HPDE6-E6E7 (cell line): ENCODE measurements at regions not wholly inside any gene's neighbourhood (a gene's known extent, or its start where the extent isn't known, plus 50 kb on each side); places are given as distances from the start of the nearest gene placed in this dataset.
"Not testable (repeated sequence)": the region's sequence is repeated elsewhere in the genome, so short reads cannot be mapped to it uniquely, and the experiment has no call there.

ENCODE experiments used
- DNase-seq: peaks from one replicate; pipeline ENCODE4 v3.0.0; 2011; ENCODE audit warnings: missing footprints; ENCODE audit errors: extremely low spot score

DNA sequence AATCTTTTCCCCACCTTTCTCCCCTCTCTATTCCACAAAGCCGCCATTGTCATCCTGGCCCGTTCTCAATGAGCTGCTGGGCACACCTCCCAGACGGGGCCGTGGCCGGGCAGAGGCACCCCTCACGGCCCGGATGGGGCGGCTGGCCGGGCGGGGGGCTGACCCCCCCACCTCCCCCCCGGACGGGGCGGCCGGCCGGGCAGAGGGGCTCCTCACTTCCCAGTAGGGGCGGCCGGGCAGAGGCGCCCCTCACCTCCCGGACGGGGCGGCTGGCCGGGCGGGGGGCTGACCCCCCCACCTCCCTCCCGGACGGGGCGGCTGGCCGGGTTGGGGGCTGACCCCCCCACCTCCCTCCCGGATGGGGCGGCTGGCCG is 85.6 kb downstream of the OR2B2 start:
- DNase-seq: not testable (repeated sequence)

DNA sequence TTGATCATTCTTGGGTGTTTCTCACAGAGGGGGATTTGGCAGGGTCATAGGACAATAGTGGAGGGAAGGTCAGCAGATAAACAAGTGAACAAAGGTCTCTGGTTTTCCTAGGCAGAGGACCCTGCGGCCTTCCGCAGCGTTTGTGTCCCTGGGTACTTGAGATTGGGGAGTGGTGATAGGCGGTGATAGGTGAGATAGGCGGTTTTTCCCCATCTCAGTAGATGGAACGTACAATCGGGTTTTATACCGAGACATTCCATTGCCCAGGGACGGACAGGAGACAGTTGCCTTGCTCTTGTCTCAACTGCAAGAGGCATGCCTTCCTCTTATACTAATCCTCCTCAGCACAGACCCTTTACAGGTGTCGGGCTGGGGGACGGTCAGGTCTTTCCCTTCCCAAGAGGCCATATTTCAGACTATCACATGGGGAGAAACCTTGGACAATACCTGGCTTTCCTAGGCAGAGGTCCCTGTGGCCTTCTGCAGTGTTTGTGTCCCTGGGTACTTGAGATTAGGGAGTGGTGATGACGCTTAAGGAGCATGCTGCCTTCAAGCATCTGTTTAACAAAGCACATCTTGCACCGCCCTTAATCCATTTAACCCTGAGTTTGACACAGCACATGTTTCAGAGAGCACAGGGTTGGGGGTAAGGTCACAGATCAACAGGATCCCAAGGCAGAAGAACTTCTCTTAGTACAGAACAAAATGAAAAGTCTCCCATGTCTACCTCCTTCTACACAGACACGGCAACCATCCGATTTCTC is 86.2 kb downstream of the OR2B2 start:
- not testable (repeated sequence) for DNase-seq

DNA sequence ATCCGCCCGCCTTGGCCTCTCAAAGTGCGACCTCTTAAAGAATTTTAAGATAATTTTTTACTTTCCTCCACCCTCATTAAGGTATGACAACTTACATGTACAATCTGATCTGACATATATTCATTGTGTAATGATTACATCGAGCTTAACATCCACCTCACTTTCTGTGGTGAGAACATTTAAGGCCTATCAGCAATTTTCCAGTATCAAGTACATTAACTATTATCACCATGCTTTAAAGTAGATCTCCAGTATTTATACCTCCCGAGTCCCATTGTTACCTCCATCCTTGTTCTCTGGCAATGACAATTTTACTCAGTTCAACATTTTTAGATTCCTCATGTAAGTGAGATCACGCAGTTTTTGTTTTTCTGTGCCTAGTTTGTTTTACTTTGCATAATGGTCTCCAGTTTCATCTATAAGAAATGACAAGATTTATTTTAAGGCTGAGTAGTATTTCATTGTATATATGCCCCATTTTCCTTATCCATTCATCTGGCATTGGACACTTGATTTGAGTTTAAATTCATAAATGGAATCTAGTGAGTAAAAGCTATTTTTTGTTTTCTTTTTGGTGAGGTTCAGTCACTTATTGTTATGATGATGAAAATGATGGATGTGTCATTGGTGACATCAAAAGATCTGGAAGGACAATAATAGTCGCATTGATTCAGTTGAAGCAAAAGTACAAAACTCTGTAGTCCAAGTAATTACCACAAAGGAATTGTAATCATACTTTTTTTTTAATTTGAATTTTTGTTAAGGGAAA is 87.0 kb downstream of the OR2B2 start:
- no peak for DNase-seq

DNA sequence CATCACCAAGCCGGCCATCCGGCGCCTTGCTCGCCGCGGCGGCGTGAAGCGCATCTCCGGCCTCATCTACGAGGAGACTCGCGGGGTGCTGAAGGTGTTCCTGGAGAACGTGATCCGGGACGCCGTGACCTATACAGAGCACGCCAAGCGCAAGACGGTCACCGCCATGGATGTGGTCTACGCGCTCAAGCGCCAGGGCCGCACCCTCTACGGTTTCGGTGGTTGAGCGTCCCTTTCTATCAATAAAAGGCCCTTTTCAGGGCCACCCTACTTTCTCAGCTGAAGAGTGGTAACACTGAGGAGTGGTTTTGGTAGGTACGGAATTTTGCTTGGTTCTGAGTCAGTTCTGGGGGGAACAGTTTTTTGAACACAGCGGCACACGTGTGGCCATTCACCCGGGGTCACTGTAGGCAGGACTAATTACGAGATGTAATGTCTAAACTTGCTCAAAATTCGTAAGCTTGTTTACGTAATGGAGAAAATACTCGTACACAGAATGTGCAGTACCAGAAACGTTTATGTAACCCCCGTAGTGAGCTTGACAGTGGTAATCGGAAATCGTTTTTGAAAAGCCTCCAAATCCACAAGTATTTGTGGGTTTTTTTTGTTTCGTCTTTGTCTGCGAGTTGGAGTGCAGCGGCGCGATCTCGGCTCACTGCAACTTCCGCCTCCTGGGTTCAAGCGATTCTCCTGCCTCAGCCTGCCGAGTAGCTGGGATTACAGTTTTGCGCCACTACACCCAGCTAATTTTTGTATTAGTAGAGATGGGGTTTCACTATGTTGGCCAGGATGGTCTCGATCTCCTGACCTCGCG is 87.8 kb downstream of the OR2B2 start:
- DNase-seq: not testable (repeated sequence)

DNA sequence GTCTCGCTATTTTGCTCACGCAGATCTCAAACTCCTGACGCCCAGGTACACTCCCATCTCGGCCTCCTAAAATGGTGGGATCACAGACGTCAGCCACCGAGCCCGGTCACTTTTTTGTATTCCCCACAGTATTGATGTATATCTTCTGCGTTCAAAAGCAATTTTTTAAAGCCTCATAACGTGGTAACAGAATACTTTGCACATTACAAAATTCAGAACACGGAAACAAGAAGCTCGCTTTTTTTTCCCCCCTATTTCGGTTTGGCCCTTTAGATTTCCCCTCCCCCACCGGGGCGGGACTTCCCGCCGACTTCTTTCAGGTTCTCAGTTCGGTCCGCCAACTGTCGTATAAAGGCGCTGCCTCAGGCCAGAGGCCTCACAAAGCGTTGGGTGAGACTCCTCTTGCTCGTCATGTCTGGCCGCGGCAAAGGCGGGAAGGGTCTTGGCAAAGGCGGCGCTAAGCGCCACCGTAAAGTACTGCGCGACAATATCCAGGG is 88.4 kb downstream of the OR2B2 start:
- DNase-seq: not testable (repeated sequence)

DNA sequence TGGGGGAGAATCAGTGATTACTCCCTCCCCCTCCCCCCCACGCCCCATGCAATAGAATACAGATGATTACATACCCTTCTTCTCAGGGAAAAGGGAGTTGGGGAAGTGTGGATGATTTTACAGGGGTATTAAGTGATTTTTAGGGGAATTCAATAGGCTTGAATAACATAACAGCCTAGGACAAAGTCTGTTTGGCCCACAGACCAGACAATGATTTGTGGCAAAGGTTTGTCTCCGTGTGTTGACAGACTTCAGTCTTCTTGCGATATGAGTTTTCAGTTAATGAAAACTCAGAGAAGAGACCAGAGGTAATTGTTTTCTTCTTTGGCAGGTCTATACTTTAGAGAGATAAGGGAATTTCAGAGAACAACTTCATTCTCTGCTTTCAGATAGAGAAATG is 95.3 kb downstream of the OR2B2 start:
- DNase-seq: no peak

DNA sequence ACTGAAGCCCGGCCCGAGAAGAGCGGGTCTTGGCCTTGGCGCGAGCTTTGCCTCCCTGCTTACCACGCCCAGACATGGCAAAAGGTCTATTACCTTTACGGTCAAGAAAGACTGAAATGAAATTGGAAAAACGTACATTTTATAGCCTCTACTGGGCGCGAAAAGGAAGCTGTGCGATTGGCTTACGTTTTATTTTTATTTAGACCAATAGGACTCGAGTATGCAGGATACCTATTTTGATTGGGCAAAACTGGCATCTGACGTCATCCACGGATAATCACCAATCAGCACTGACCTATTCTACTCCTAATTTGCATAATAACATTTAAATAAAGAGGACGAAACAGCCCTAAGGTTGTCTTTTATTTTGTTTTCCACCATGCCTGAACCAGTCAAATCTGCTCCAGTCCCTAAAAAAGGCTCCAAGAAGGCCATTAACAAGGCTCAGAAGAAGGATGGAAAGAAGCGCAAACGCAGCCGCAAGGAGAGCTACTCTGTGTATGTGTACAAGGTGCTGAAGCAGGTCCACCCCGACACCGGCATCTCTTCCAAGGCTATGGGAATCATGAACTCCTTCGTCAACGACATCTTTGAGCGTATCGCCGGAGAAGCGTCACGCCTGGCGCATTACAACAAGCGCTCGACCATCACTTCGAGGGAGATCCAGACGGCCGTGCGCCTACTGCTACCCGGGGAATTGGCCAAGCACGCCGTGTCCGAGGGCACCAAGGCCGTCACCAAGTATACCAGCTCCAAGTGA is 97.4 kb downstream of the OR2B2 start:
- DNase-seq: no peak

DNA sequence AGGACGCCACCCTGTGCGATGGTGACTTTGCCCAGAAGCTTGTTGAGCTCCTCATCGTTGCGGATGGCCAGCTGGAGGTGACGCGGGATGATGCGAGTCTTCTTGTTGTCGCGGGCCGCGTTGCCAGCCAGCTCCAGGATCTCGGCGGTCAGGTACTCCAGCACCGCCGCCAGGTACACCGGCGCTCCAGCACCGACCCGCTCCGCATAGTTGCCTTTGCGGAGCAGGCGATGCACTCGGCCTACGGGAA is 97.9 kb downstream of the OR2B2 start:
- DNase-seq: not testable (repeated sequence)

DNA sequence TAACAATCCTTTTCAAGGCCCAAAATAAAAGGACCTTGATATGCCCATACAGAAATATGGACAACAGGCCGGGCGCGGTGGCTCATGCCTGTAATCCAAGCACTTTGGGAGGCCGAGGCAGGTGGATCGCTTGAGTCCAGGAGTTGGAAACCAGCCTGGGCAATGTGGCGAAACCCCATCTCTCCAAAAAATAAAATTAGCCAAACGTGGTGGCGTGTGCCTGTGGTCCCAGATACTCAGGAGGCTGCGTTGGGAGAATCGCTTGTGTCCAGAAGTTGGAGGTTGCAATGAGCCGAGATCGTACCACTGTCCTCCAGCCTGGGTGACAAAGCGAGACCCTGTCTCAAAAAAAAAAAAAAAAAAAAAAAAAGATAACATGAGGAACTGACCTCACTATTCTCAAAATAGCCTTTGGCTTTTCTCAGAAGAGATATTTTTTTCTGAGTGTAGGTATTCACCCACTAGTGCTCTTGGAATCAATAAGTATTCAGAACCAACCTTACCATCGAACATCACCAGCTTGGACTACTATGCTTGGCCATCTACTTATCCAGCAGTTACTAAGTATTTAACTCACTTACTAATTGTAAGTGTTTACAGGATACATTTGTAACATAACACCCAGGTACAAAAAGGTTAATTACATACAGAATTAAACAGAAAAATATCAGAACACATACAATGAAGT is 99.2 kb downstream of the OR2B2 start:
- no peak for DNase-seq

DNA sequence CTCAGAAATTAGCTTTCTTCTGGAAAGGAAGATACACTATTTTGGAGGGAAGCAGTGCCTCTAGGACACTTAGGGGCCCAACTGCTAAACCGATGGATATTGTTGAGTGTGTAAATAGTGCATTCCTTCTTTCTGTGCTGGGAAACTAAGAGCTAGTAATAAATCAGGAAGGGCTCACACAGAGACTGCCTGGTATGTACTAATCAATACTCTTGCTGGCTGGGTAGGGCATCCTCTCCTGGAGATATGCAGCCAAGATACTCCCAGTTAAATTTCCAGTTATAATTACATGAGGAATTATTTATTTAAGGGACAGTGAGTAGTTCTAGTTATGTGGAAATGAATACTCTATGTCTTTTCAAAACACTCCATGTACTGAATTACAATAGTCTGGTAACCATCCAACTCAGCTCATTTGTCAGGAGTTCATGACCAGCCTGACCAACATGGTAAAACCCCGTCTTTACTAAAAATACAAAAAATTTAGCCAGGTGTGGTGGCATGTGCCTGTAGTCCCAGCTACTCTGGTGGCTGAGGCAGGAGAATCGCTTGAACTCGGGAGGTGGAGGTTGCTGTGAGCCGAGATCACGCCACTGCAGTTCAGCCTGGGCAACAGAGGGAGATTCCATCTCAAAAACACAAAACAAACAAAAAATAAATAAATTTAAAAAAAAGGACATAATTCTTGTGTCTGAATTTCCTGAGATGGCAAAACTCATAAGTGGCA is 100.0 kb downstream of the OR2B2 start:
- no peak for DNase-seq

DNA sequence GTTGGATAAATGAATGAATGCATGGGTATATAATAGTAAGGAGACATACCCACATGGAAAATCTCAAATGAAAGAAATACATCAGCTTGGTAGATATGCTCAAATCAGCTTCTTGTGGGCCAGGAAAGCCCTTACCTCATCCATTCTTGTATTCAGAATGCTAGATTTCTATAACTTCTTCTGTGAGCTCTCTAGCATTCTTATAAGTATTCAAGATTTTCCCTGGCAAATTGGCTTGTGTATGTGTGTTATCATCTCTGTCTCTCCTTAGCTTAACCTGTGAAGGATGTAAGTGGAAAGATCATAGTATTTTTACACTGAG is 100.8 kb downstream of the OR2B2 start:
- no peak for DNase-seq

DNA sequence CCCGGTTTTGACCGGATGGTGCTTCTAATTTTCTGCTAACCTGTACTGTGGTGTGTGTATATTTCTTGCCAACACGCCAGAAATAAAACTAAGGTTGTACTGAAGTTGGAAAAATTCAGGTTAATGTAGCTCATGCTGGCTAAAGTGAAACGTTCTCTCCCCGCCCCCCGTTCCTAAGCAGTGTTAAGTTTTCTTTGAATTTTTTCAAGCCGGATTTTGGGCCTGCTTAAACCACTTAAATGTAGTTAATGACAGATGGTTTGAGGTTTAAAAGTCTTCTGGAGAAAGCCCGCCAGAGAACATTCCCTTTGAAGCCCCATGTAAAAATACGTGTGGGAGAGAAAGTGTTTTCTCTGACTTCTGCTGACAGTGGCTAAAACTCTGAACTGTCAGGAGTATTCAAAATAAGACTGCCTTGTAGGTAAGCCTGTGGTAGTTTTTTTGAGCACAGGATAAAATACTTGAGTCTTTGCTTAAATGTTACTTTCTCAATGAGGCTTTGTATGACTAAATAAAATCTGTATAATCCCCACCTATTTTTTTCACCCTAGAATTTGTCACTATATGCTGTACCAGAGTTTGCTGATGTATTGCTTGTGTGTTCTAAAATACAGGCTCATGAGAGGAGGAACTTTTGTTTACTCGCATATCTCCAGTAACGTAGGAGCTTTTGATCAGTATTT is 101.3 kb downstream of the OR2B2 start:
- DNase-seq: no peak

DNA sequence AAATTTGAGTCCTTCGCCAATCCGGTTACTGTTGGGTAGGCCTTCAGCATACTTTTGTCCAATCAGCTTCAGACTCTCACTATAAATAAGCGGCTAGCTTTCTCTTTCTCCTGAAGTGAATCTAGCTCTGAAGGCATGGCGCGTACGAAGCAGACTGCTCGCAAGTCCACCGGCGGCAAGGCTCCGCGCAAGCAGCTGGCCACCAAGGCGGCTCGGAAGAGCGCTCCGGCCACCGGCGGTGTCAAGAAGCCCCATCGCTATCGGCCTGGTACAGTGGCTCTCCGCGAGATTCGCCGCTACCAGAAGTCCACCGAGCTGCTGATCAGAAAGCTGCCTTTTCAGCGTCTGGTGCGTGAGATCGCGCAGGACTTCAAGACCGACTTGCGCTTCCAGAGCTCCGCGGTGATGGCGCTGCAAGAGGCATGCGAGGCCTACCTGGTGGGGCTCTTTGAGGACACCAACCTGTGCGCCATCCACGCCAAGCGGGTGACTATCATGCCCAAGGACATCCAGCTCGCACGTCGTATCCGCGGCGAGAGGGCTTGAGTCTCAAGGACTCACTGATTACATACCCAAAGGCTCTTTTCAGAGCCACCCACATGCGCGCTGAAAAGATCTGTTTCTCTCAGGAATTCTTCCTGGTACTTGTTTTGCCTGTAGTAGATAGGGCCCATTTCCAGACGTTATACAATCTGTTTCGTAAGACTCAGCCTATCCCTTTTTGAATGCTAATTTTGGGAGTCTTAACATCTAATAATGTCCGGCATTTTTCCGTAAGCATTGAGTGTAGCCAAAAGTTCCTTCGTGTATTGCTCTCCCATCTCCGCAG is 102.0 kb downstream of the OR2B2 start:
- DNase-seq: peak; percentile 74

DNA sequence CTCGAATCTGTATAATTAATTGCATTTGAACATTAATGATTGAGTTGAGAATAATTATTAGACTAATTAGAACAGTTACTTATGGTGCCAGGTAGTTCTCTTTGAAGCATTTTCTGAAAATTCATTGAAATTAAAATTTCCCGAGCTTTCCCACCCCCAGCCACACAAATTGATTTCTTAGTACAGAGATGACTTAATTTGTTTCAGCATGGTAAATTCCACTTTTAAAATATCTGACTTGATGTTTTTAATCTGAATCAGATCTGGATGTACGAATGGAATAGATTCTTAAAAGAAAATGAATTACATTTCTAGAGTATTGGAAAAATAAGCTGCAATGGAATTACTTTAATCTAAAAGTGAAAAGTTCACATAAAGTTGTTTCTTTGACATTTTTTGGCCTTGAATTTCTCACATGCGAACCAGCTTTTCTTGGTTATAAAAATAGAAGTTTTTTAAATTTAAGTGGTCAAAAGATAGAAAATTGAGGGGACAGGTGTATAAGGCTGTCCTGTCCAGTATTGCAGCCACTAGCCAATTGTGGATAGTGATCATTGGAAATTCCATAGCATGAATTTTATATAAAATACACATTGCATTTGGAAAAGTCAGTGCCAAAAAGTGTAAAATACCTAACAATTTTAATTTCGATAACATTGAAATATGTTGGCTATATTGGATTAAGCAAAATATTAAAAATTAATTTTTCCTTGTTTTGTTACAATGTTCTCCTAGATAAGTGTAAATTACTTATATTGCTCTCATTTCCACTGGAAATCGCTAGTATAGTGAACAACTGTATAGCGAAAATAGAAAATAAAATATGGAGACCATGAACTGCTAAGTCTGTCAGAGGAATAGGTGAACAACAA is 102.9 kb downstream of the OR2B2 start:
- no peak for DNase-seq

DNA sequence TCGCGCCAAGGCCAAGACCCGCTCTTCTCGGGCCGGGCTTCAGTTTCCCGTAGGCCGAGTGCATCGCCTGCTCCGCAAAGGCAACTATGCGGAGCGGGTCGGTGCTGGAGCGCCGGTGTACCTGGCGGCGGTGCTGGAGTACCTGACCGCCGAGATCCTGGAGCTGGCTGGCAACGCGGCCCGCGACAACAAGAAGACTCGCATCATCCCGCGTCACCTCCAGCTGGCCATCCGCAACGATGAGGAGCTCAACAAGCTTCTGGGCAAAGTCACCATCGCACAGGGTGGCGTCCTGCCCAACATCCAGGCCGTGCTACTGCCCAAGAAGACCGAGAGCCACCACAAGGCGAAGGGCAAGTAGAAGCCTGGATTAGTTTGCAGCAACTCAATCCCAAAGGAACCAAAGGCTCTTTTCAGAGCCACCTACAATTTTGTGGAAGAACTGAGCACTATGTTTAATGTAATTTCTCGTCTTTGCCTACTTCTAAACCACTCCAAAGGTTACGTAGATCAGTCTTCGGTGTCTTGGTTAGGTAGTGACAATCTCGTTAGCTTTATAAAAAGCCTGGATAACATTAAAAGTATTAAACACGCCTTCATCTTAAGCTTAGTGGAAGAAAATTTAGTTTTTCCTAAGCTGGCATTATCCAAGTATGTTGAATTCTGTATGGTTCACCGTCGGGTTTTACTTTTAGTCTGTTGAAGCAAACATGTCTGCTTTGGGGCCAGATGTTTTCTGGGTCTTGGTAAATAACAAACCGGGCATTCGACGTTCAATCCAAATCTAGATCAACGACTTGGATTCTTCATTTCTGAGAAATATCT is 103.7 kb downstream of the OR2B2 start:
- DNase-seq: not testable (repeated sequence)

DNA sequence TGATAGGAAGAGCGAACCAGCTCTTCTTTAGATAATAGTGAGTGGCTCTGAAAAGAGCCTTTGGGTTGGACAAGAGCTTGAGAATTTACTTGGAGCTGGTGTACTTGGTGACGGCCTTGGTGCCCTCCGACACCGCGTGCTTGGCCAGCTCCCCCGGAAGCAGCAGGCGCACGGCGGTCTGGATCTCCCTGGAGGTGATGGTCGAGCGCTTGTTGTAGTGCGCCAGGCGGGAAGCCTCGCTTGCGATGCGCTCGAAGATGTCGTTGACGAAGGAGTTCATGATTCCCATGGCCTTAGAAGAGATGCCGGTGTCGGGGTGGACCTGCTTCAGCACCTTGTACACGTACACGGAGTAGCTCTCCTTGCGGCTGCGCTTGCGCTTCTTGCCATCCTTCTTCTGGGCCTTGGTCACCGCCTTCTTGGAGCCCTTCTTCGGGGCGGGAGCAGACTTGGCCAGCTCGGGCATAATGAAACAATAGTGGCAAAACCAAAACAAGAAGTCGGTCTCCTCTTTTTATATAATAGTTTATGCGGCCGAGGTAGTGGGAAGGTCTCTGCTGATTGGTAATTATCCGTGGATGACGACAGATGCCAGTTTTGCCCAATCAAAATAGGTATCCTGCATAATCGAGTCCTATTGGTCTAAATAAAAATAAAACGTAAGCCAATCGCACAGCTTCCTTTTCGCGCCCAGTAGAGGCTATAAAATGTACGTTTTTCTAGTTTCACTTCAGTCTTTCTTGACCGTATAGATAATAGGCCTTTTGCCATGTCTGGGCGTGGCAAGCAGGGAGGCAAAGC is 104.6 kb downstream of the OR2B2 start:
- DNase-seq: peak; percentile 76
